GM12892 (cell line): ENCODE measurements at regions not wholly inside any gene's neighbourhood (a gene's known extent, or its start where the extent isn't known, plus 50 kb on each side); places are given as distances from the start of the nearest gene placed in this dataset.

Experiments used
- POLR2AphosphoS5 ChIP-seq: IDR thresholded peaks from 2 replicates; pipeline ENCODE4 v1.6.1; 2011; ENCODE audit warnings: low read depth, low read length, control low read depth
- TAF1 ChIP-seq: IDR thresholded peaks from 2 replicates; pipeline ENCODE4 v1.6.1; 2011; ENCODE audit warnings: low read depth, mild to moderate bottlenecking, control low read depth, low read length, borderline replicate concordance

- TF ChIP-seq TAF1, result no peak
- TF ChIP-seq POLR2AphosphoS5, result no peak
These were observed 235.9 kb downstream of the CPXCR1 start for GRCh38 chrX:88982933-88983332.
